SK-N-MC (cell line): ENCODE measurements at regions not wholly inside any gene's neighbourhood (a gene's known extent, or its start where the extent isn't known, plus 50 kb on each side); places are given as distances from the start of the nearest gene placed in this dataset.

Source experiments
- DNase-seq: peaks from one replicate; pipeline ENCODE4 v3.0.0-alpha.2; 2011; ENCODE audit warnings: low read depth, low spot score
- H3K27ac ChIP-seq: fragments of 200-600 bp; sonication (generic); 2 replicates; pipeline ENCODE4 v1.5.1; 2016; ENCODE audit warnings: mixed run types
- H3K36me3 ChIP-seq: fragments of 200-600 bp; sonication (generic); 2 replicates; pipeline ENCODE4 v1.6.1; 2017; ENCODE audit warnings: antibody characterized with exemption, low read length, mixed read lengths; ENCODE audit not compliant: insufficient read depth
- H3K4me3 ChIP-seq: fragments of 200-600 bp; sonication (generic); 2 replicates; pipeline ENCODE4 v1.5.1; 2016
- H3K9ac ChIP-seq: fragments of 200-600 bp; sonication (generic); 2 replicates; pipeline ENCODE4 v1.8.0; 2017; ENCODE audit warnings: mixed run types, mixed read lengths; ENCODE audit not compliant: insufficient read length
- H3K9me3 ChIP-seq: fragments of 200-600 bp; sonication (generic); 2 replicates; pipeline ENCODE4 v1.6.1; 2017; ENCODE audit warnings: low read depth, mild to moderate bottlenecking, antibody characterized with exemption, low read length, moderate library complexity, mixed read lengths
- EZH2 ChIP-seq: fragments of 200-600 bp; sonication (generic); IDR thresholded peaks from one replicate; pipeline ENCODE4 v1.6.1; 2017; ENCODE audit warnings: antibody characterized with exemption
- FOXP2 ChIP-seq: optimal IDR thresholded peaks from 2 replicates; pipeline ENCODE3; 2011; ENCODE audit warnings: mild to moderate bottlenecking, moderate library complexity; ENCODE audit not compliant: insufficient read depth; ENCODE audit errors: extremely low read length, control extremely low read depth
- POLR2AphosphoS5 ChIP-seq: IDR thresholded peaks from 2 replicates; pipeline ENCODE4 v1.6.1; 2012; ENCODE audit warnings: mild to moderate bottlenecking, low read depth, low read length, borderline replicate concordance

GRCh38 chr2:177326005-177326404 lies 61.5 kb upstream of the NFE2L2 start:
- no peak for TF ChIP-seq FOXP2
- no peak for TF ChIP-seq EZH2
- no peak for TF ChIP-seq POLR2AphosphoS5
- DNase-seq, result no peak
- no peak overlapping the region for H3K4me3 ChIP-seq
- H3K36me3 ChIP-seq, result no peaks in the 10 kb centered on the region
- H3K9ac ChIP-seq, result no peak overlapping the region
- no peak overlapping the region for H3K27ac ChIP-seq
- no peaks in the 10 kb centered on the region for H3K9me3 ChIP-seq

GRCh38 chr2:177326591-177326990 lies 62.1 kb upstream of the NFE2L2 start:
- Histone ChIP-seq H3K27ac (no peak overlapping the region), H3K9ac (no peak overlapping the region), H3K36me3 (no peaks in the 10 kb centered on the region), H3K4me3 (no peak overlapping the region), H3K9me3 (no peaks in the 10 kb centered on the region)
- DNase-seq, result no peak
- TF ChIP-seq FOXP2 (no peak), POLR2AphosphoS5 (no peak), EZH2 (no peak)

GRCh38 chr2:177327009-177327408 lies 62.5 kb upstream of the NFE2L2 start:
- H3K9me3 ChIP-seq, result no peaks in the 10 kb centered on the region
- H3K27ac ChIP-seq, result no peak overlapping the region
- no peak overlapping the region for H3K4me3 ChIP-seq
- no peak for TF ChIP-seq FOXP2
- no peak for TF ChIP-seq EZH2
- no peak for TF ChIP-seq POLR2AphosphoS5
- H3K36me3 ChIP-seq, result no peaks in the 10 kb centered on the region
- no peak for DNase-seq
- H3K9ac ChIP-seq, result no peak overlapping the region

GRCh38 chr2:177328056-177328455 lies 63.5 kb upstream of the NFE2L2 start:
- no peaks in the 10 kb centered on the region for H3K36me3 ChIP-seq
- DNase-seq, result no peak
- no peaks in the 10 kb centered on the region for H3K9me3 ChIP-seq
- H3K4me3 ChIP-seq, result no peak overlapping the region
- no peak overlapping the region for H3K27ac ChIP-seq
- no peak overlapping the region for H3K9ac ChIP-seq
- no peak for TF ChIP-seq FOXP2
- TF ChIP-seq EZH2, result no peak
- no peak for TF ChIP-seq POLR2AphosphoS5

GRCh38 chr2:177329064-177329463 lies 63.5 kb upstream of the AGPS start:
- Histone ChIP-seq H3K36me3 (no peaks in the 10 kb centered on the region), H3K9ac (no peak overlapping the region), H3K9me3 (no peaks in the 10 kb centered on the region), H3K4me3 (no peak overlapping the region), H3K27ac (no peak overlapping the region)
- TF ChIP-seq FOXP2 (no peak), EZH2 (no peak), POLR2AphosphoS5 (no peak)
- DNase-seq, result no peak

GRCh38 chr2:177331466-177331997 lies 61.0 kb upstream of the AGPS start:
- H3K36me3 ChIP-seq, result no peaks in the 10 kb centered on the region
- no peak overlapping the region for H3K4me3 ChIP-seq
- no peak for DNase-seq
- TF ChIP-seq EZH2 (no peak), FOXP2 (no peak), POLR2AphosphoS5 (no peak)
- H3K9ac ChIP-seq, result no peak overlapping the region
- no peak overlapping the region for H3K27ac ChIP-seq
- no peaks in the 10 kb centered on the region for H3K9me3 ChIP-seq

GRCh38 chr2:177332026-177332991 lies 60.3 kb upstream of the AGPS start:
- Histone ChIP-seq H3K9me3 (no peaks in the 10 kb centered on the region), H3K36me3 (no peaks in the 10 kb centered on the region), H3K27ac (peak overlapping the region; percentile 48; the same call in 1 of the 2 replicates), H3K9ac (peak overlapping the region; percentile 58), H3K4me3 (peak overlapping the region; percentile 53)
- TF ChIP-seq FOXP2 (no peak), EZH2 (no peak), POLR2AphosphoS5 (no peak)
- peak; percentile 45 for DNase-seq

GRCh38 chr2:177332992-177333388 lies 59.6 kb upstream of the AGPS start:
- Histone ChIP-seq H3K9ac (no peak overlapping the region), H3K4me3 (no peak overlapping the region), H3K27ac (peak overlapping the region; percentile 48; the same call in 1 of the 2 replicates), H3K36me3 (no peaks in the 10 kb centered on the region), H3K9me3 (no peaks in the 10 kb centered on the region)
- no peak for DNase-seq
- TF ChIP-seq POLR2AphosphoS5 (no peak), FOXP2 (no peak), EZH2 (no peak)
